GM19397 (cell line): ENCODE measurements at regions not wholly inside any gene's neighbourhood (a gene's known extent, or its start where the extent isn't known, plus 50 kb on each side); places are given as distances from the start of the nearest gene placed in this dataset.

Experiments
- ATAC-seq: cut with Tn5 transposase; IDR thresholded peaks from one replicate; pipeline ENCODE4 v1.9.1; 2021; ENCODE audit warnings: mild to moderate bottlenecking, moderate library complexity; ENCODE audit not compliant: unreplicated experiment

- ATAC-seq: no peak
These were observed 176.6 kb upstream of the STARD13 start for GRCh38 chr13:33462109-33462508.

- no peak for ATAC-seq
These were observed 178.8 kb upstream of the STARD13 start for GRCh38 chr13:33464345-33464744.

GRCh38 chr13:33466262-33466661 is 180.7 kb upstream of the STARD13 start:
- ATAC-seq: no peak

- no peak for ATAC-seq
These were observed 182.0 kb upstream of the STARD13 start for GRCh38 chr13:33467556-33467955.

- no peak for ATAC-seq
These were observed 185.6 kb upstream of the STARD13 start for GRCh38 chr13:33471204-33471603.

- ATAC-seq: no peak
These were observed 186.9 kb upstream of the STARD13 start for GRCh38 chr13:33472446-33472845.

GRCh38 chr13:33479105-33479504 is 193.6 kb upstream of the STARD13 start:
- ATAC-seq: no peak

GRCh38 chr13:33480561-33480960 is 195.0 kb upstream of the STARD13 start:
- ATAC-seq: no peak

- ATAC-seq: no peak
These were observed 197.9 kb upstream of the STARD13 start for GRCh38 chr13:33483471-33483870.

GRCh38 chr13:33485247-33485646 is 199.7 kb upstream of the STARD13 start:
- no peak for ATAC-seq

- no peak for ATAC-seq
These were observed 202.2 kb upstream of the STARD13 start for GRCh38 chr13:33487575-33488243.

- ATAC-seq: no peak
These were observed 204.0 kb upstream of the STARD13 start for GRCh38 chr13:33489563-33489962.

GRCh38 chr13:33490461-33491327 is 205.1 kb upstream of the STARD13 start:
- ATAC-seq: no peak

GRCh38 chr13:33493672-33494365 is 208.3 kb upstream of the STARD13 start:
- ATAC-seq: no peak

- ATAC-seq: no peak
These were observed 209.1 kb upstream of the STARD13 start for GRCh38 chr13:33494596-33495204.

GRCh38 chr13:33496336-33496735 is 210.8 kb upstream of the STARD13 start:
- no peak for ATAC-seq

- no peak for ATAC-seq
These were observed 211.7 kb upstream of the STARD13 start for GRCh38 chr13:33497146-33497845.

- ATAC-seq: no peak
These were observed 222.5 kb upstream of the STARD13 start for GRCh38 chr13:33508060-33508459.

GRCh38 chr13:33509642-33510229 is 224.2 kb upstream of the STARD13 start:
- no peak for ATAC-seq

GRCh38 chr13:33510350-33510970 is 224.9 kb upstream of the STARD13 start:
- ATAC-seq: no peak
